ENCODE measurements at regions not wholly inside any gene's neighbourhood (a gene's known extent, or its start where the extent isn't known, plus 50 kb on each side); places are given as distances from the start of the nearest gene placed in this dataset.

DNA sequence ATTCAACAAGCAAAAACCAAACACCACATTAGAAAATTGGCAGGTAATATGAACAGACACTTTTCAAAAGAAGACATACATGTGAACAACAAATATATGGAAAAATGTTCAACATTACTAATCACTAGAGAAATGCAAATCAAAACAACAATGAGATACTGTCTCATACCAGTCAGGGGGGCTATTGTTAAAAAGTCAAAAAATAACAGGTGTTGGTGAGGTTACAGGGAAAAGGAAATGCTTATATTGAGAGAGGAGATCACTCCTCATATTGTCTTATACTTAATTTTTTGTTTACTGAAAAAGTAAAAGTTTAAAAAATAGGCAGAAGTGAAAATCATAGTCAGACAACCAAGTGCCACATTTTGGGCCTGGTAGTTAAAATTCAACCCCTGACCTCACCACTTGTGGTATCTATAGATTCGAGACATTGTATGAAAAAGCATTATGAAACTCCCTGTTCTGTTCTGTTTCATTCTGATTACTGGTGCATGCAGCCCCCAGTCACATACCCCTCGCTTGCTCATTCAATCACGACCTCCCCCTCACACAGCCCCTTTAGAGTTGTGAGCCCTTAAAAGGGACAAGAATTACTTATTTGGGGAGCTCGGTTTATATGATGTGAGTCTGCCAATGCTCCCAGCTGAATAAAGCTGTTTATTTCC, 153.7 kb upstream of the FGF16 start:
- H3K4me1 ChIP-seq (ENCODE audit: control insufficient read depth in 2 of 3, insufficient read depth in 2 of 3, low read depth in 1 of 3, low read length in 3 of 3): no peaks in the 10 kb centered on the region
- TF ChIP-seq CTCF (IDR thresholded peaks at IDR 0.05; ENCODE audit: borderline replicate concordance, extremely low read depth, insufficient read depth): no peak
- H3K9me3 ChIP-seq (ENCODE audit: control insufficient read depth in 2 of 3, insufficient read depth in 1 of 3, low read length in 3 of 3): no peaks in the 10 kb centered on the region
- no peaks in the 10 kb centered on the region for H3K36me3 ChIP-seq (ENCODE audit: control insufficient read depth in 2 of 3, insufficient read depth in 3 of 3, low read length in 3 of 3)
- no peak for FAIRE-seq
- intact Hi-C loops (cut with DNase I): no loop called here
- H3K27me3 ChIP-seq (ENCODE audit: control insufficient read depth, insufficient read depth, low read length): no peaks in the 10 kb centered on the region
- no peak overlapping the region for H3K9ac ChIP-seq (ENCODE audit: low read length in 3 of 3)
- no peak for DNase-seq
- H3K4me3 ChIP-seq (ENCODE audit: low read length in 3 of 3): no peak overlapping the region
- no peak overlapping the region for H3K27ac ChIP-seq (ENCODE audit: low read depth in 2 of 2, low read length in 2 of 2)

DNA sequence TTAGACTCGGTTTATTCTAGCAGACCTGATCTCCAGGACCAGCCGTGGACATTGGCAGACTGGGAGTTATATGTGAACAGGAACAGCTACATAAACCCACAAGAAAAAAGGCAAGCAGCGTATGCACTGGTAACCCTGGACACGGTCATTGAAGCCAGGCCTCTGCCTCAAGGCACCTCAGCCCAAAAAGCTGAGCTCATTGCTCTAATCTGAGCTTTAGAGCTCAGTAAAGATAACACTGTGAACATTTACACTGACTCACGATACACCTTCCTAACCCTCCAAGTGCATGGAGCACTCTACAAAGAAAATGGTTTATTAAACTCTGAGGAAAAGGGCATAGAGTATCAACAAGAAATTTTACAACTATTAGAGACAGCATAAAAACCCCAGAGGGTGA, 148.9 kb upstream of the FGF16 start:
- DNase-seq (no peak), FAIRE-seq (no peak)
- Histone ChIP-seq H3K27me3 (ENCODE audit: control insufficient read depth, insufficient read depth, low read length) (no peaks in the 10 kb centered on the region), H3K4me3 (ENCODE audit: low read length in 3 of 3) (no peak overlapping the region), H3K36me3 (ENCODE audit: control insufficient read depth in 2 of 3, insufficient read depth in 3 of 3, low read length in 3 of 3) (no peaks in the 10 kb centered on the region), H3K9ac (ENCODE audit: low read length in 3 of 3) (no peak overlapping the region), H3K4me1 (ENCODE audit: control insufficient read depth in 2 of 3, insufficient read depth in 2 of 3, low read depth in 1 of 3, low read length in 3 of 3) (no peaks in the 10 kb centered on the region), H3K9me3 (ENCODE audit: control insufficient read depth in 2 of 3, insufficient read depth in 1 of 3, low read length in 3 of 3) (no peaks in the 10 kb centered on the region), H3K27ac (ENCODE audit: low read depth in 2 of 2, low read length in 2 of 2) (no peak overlapping the region)
- no peak for TF ChIP-seq CTCF (IDR thresholded peaks at IDR 0.05; ENCODE audit: borderline replicate concordance, extremely low read depth, insufficient read depth)
- intact Hi-C loops (cut with DNase I): no loop called here

GRCh38 chrX:77298790-77299189, 148.4 kb upstream of the FGF16 start:
- Histone ChIP-seq H3K4me1 (ENCODE audit: control insufficient read depth in 2 of 3, insufficient read depth in 2 of 3, low read depth in 1 of 3, low read length in 3 of 3) (no peaks in the 10 kb centered on the region), H3K27ac (ENCODE audit: low read depth in 2 of 2, low read length in 2 of 2) (no peak overlapping the region), H3K36me3 (ENCODE audit: control insufficient read depth in 2 of 3, insufficient read depth in 3 of 3, low read length in 3 of 3) (no peaks in the 10 kb centered on the region), H3K4me3 (ENCODE audit: low read length in 3 of 3) (no peak overlapping the region), H3K27me3 (ENCODE audit: control insufficient read depth, insufficient read depth, low read length) (no peaks in the 10 kb centered on the region), H3K9me3 (ENCODE audit: control insufficient read depth in 2 of 3, insufficient read depth in 1 of 3, low read length in 3 of 3) (no peaks in the 10 kb centered on the region), H3K9ac (ENCODE audit: low read length in 3 of 3) (no peak overlapping the region)
- FAIRE-seq: no peak
- no peak for TF ChIP-seq CTCF (IDR thresholded peaks at IDR 0.05; ENCODE audit: borderline replicate concordance, extremely low read depth, insufficient read depth)
- DNase-seq: no peak
- intact Hi-C loops (cut with DNase I): no loop called here

DNA sequence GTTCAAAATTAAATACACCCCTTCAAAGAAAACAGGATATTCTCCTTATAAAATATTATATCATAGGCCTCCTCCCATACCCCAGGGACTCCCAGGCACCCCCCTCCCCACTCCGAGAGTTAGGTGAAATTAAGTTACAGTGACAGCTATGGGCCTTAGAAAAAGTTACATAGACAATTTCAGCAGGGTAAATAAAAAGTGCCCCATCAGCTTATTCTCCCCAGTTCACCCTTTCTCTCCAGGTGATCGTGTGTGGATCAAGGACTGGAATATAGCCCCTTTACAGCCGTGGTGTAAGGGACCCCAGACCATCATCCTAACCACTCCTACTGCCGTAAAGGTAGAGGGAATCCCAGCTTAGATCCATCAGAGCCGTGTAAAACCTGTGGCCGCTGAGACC, 147.6 kb upstream of the FGF16 start:
- H3K27ac ChIP-seq (ENCODE audit: low read depth in 2 of 2, low read length in 2 of 2): no peak overlapping the region
- FAIRE-seq: no peak

More for the DNA sequence above, 147.6 kb upstream of the FGF16 start:
- Histone ChIP-seq H3K9ac (ENCODE audit: low read length in 3 of 3) (no peak overlapping the region), H3K36me3 (ENCODE audit: control insufficient read depth in 2 of 3, insufficient read depth in 3 of 3, low read length in 3 of 3) (no peaks in the 10 kb centered on the region), H3K4me1 (ENCODE audit: control insufficient read depth in 2 of 3, insufficient read depth in 2 of 3, low read depth in 1 of 3, low read length in 3 of 3) (no peaks in the 10 kb centered on the region), H3K27me3 (ENCODE audit: control insufficient read depth, insufficient read depth, low read length) (no peaks in the 10 kb centered on the region), H3K4me3 (ENCODE audit: low read length in 3 of 3) (no peak overlapping the region), H3K9me3 (ENCODE audit: control insufficient read depth in 2 of 3, insufficient read depth in 1 of 3, low read length in 3 of 3) (no peaks in the 10 kb centered on the region)
- no peak for TF ChIP-seq CTCF (IDR thresholded peaks at IDR 0.05; ENCODE audit: borderline replicate concordance, extremely low read depth, insufficient read depth)
- intact Hi-C loops (cut with DNase I): no loop called here
- DNase-seq: no peak

Data from kidney (tissue), 13 donors.